Left ventricle myocardium inferior (tissue), 1 donor: ENCODE measurements at regions not wholly inside any gene's neighbourhood (a gene's known extent, or its start where the extent isn't known, plus 50 kb on each side); places are given as distances from the start of the nearest gene placed in this dataset.

Experiments
- DNase-seq: peaks from one replicate; pipeline ENCODE4 v3.0.0-alpha.2; 2020
- H3K27ac ChIP-seq: fragments of 200-600 bp; replicated peaks from 2 replicates; pipeline ENCODE4 v1.8.0; 2021
- H3K27me3 ChIP-seq: fragments of 200-600 bp; 2 replicates; pipeline ENCODE4 v1.8.0; 2021; ENCODE audit warnings: low read depth
- H3K36me3 ChIP-seq: fragments of 200-600 bp; 2 replicates; pipeline ENCODE4 v1.8.0; 2021
- H3K4me1 ChIP-seq: fragments of 200-600 bp; 2 replicates; pipeline ENCODE4 v1.8.0; 2021
- H3K4me3 ChIP-seq: fragments of 200-600 bp; 2 replicates; pipeline ENCODE4 v1.8.0; 2021; ENCODE audit warnings: mild to moderate bottlenecking, moderate library complexity
- H3K9me3 ChIP-seq: fragments of 200-600 bp; replicated peaks from 2 replicates; pipeline ENCODE4 v1.8.0; 2021
- CTCF ChIP-seq: fragments of 200-600 bp; IDR thresholded peaks from 2 replicates; pipeline ENCODE4 v1.8.0; 2021; ENCODE audit warnings: antibody characterized with exemption, mild to moderate bottlenecking, borderline replicate concordance
- intact Hi-C: fragments of 100-400 bp; cut with micrococcal nuclease; formaldehyde crosslinking; loops from one replicate; pipeline ENCODE4 v1.11.0; 2022
- donor health status: DM: no; HTN: yes; CAD: no; lungs with severe emphysema.

DNA sequence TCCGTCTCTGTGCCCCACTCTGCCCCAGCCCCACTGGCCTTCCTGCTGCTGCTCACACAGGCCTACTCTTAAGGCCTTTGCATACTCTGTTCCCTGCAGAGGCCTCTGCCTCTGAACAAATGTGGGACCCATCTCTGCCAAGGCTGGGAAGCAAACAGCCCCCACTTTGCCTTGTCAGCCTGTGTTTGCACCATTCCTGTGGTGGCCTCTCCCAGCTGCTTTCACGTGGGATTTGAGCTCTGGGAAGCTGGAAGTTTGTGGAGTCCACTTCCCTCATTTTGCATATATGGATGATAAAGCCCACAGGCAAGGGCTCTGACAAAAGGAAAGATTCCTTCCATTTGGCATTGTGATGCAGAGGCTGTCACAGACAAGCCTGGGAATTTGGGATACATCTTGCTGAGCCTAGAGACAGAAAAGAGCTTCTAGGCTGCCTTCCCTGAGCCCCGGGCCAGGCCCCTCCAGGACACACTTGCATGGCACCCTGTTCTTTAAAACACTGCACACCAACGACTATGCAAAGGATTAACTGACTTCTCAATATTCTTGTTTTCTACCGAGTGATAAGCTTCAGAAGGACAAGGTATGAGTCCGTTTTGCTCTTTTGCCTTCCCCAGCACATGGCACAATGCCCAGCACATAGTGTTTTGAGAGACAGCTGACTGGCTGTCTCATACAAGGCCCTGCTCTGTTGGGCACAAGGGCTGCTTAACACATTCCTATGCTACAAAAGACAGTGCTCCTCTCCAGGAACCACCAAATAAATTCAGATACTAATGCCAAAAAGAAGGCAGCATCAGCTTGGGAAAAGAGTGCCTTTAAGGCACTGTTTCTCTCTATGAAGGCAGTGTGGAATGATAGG lies 120.7 kb upstream of the TOPAZ1 start:
- Histone ChIP-seq H3K36me3 (no peaks in the 10 kb centered on the region), H3K4me1 (peaks cover 16% of the 10 kb centered on the region), H3K9me3 (no peaks in the 10 kb centered on the region), H3K4me3 (no peak overlapping the region), H3K27ac (peak overlapping the region; percentile 24), H3K27me3 (peaks cover 9% of the 10 kb centered on the region)
- no peak for TF ChIP-seq CTCF
- intact Hi-C loops: no loop called here
- peak; percentile 51 for DNase-seq

DNA sequence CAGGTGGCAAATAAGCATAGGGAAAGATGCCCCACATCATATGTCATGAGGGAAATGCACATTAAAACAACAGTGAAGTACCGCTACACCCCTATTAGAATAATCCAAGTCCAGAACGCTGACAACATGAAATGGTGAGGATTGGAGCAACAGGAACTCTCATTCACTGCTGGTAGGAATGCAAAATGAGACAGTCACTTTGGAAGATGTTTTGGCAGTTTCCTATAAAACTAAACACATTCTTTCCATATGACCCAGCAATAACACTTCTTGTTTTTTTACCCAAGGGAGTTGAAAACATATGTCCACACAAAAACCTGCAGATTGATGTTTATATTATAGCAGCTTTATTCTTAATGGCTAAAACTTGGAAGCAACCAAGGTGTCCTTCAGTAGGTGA lies 116.4 kb upstream of the TOPAZ1 start:
- intact Hi-C loops: no loop called here
- Histone ChIP-seq H3K4me3 (no peak overlapping the region), H3K36me3 (no peaks in the 10 kb centered on the region), H3K27me3 (peaks cover 18% of the 10 kb centered on the region), H3K27ac (no peak overlapping the region), H3K4me1 (peaks cover 19% of the 10 kb centered on the region), H3K9me3 (no peaks in the 10 kb centered on the region)
- no peak for TF ChIP-seq CTCF
- DNase-seq: no peak

GRCh38 chr3:44125882-44126281 lies 115.8 kb upstream of the TOPAZ1 start:
- Histone ChIP-seq H3K4me1 (peaks cover 15% of the 10 kb centered on the region), H3K4me3 (no peak overlapping the region), H3K27ac (no peak overlapping the region), H3K36me3 (no peaks in the 10 kb centered on the region), H3K9me3 (no peaks in the 10 kb centered on the region), H3K27me3 (peaks cover 25% of the 10 kb centered on the region)
- no peak for DNase-seq
- TF ChIP-seq CTCF: no peak
- intact Hi-C loops: no loop called here

DNA sequence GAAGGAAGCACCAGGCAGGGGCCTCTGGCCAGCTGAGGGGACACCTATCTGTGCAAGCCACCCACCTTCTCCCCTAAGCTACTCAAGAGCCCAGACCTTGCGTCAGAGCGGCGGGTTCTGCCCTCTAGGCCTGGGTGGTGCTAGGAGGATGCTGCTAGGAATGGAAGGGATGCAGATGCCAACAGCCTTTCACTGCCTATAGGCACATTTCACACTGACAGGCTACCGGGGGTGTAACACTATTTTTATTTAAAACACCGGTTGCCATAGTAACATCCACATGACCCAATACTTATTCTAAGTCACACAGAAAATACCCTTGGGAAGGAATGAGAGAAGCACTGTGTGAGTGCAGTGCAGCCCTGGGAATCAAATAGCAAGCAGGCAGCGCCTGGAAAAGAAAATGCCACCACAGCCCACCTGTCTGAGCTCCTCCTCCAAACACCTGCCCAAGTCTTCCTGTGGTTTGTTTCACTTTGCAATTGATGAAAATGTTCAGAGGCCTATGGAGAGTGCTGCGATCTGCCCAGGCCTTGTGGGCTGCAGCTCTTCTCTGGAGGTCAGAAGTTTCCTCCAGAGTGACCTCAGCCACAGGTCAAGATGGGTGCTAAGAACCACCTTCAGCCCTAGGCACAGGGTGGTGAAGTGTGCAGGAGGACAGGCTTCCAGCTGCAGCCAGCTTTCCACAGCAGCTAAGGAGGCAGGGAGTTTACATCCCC lies 113.5 kb upstream of the TOPAZ1 start:
- intact Hi-C loops: no loop called here
- Histone ChIP-seq H3K36me3 (no peaks in the 10 kb centered on the region), H3K4me3 (no peak overlapping the region), H3K27ac (no peak overlapping the region), H3K9me3 (no peaks in the 10 kb centered on the region), H3K4me1 (peaks cover 5% of the 10 kb centered on the region), H3K27me3 (peaks cover 41% of the 10 kb centered on the region)
- TF ChIP-seq CTCF: no peak
- no peak for DNase-seq

GRCh38 chr3:44130249-44130648 lies 111.4 kb upstream of the TOPAZ1 start:
- Histone ChIP-seq H3K27me3 (peaks cover 62% of the 10 kb centered on the region), H3K36me3 (no peaks in the 10 kb centered on the region), H3K27ac (no peak overlapping the region), H3K9me3 (no peaks in the 10 kb centered on the region), H3K4me1 (peaks cover 5% of the 10 kb centered on the region), H3K4me3 (no peak overlapping the region)
- no peak for DNase-seq
- TF ChIP-seq CTCF: no peak
- intact Hi-C loops: no loop called here
